ENCODE measurements at regions not wholly inside any gene's neighbourhood (a gene's known extent, or its start where the extent isn't known, plus 50 kb on each side); places are given as distances from the start of the nearest gene placed in this dataset.

- Mint-ChIP-seq H3K4me1 (no peaks in the 10 kb centered on the region), H3K36me3 (no peaks in the 10 kb centered on the region), H3K9me3 (no peaks in the 10 kb centered on the region), H3K4me3 (no peak overlapping the region), H3K27me3 (ENCODE audit: low read depth) (no peaks in the 10 kb centered on the region), H3K27ac (no peak overlapping the region)
- no peak for TF ChIP-seq CTCF (IDR thresholded peaks at IDR 0.05; ENCODE audit: unreplicated experiment)
- no peak for DNase-seq (ENCODE audit: low spot score in 2 of 2, unreplicated experiment in 2 of 2)
These were observed 291.7 kb upstream of the MAF start for GRCh38 chr16:79892278-79892677.

- no peak for DNase-seq (ENCODE audit: low spot score in 2 of 2, unreplicated experiment in 2 of 2)
- TF ChIP-seq CTCF (IDR thresholded peaks at IDR 0.05; ENCODE audit: unreplicated experiment), result no peak
- Mint-ChIP-seq H3K4me1 (no peaks in the 10 kb centered on the region), H3K27me3 (ENCODE audit: low read depth) (no peaks in the 10 kb centered on the region), H3K9me3 (no peaks in the 10 kb centered on the region), H3K27ac (no peak overlapping the region), H3K4me3 (no peak overlapping the region), H3K36me3 (no peaks in the 10 kb centered on the region)
These were observed 290.9 kb upstream of the MAF start for GRCh38 chr16:79891458-79891857.

GRCh38 chr16:79887541-79888540 lies 287.3 kb upstream of the MAF start:
- no peak for TF ChIP-seq CTCF (IDR thresholded peaks at IDR 0.05; ENCODE audit: unreplicated experiment)
- Mint-ChIP-seq H3K4me1 (peaks cover 13% of the 10 kb centered on the region), H3K4me3 (no peak overlapping the region), H3K9me3 (no peaks in the 10 kb centered on the region), H3K27me3 (ENCODE audit: low read depth) (no peaks in the 10 kb centered on the region), H3K27ac (no peak overlapping the region), H3K36me3 (no peaks in the 10 kb centered on the region)
- DNase-seq (ENCODE audit: low spot score in 2 of 2, unreplicated experiment in 2 of 2), result no peak

GRCh38 chr16:79885320-79885719 lies 284.8 kb upstream of the MAF start:
- Mint-ChIP-seq H3K4me3 (no peak overlapping the region), H3K27me3 (ENCODE audit: low read depth) (no peaks in the 10 kb centered on the region), H3K9me3 (no peaks in the 10 kb centered on the region), H3K27ac (peak overlapping the region; percentile 35), H3K4me1 (peaks cover 13% of the 10 kb centered on the region), H3K36me3 (no peaks in the 10 kb centered on the region)
- DNase-seq (ENCODE audit: low spot score in 2 of 2, unreplicated experiment in 2 of 2), result no peak
- no peak for TF ChIP-seq CTCF (IDR thresholded peaks at IDR 0.05; ENCODE audit: unreplicated experiment)

- H3K36me3 Mint-ChIP-seq, result no peaks in the 10 kb centered on the region
- DNase-seq (ENCODE audit: low spot score in 2 of 2, unreplicated experiment in 2 of 2), result no peak
- no peak overlapping the region for H3K4me3 Mint-ChIP-seq
- peaks cover 13% of the 10 kb centered on the region for H3K4me1 Mint-ChIP-seq
- H3K27ac Mint-ChIP-seq, result no peak overlapping the region
- TF ChIP-seq CTCF (IDR thresholded peaks at IDR 0.05; ENCODE audit: unreplicated experiment), result no peak
- H3K9me3 Mint-ChIP-seq, result no peaks in the 10 kb centered on the region
- peaks cover 5% of the 10 kb centered on the region for H3K27me3 Mint-ChIP-seq (ENCODE audit: low read depth)
These were observed 283.0 kb upstream of the MAF start for GRCh38 chr16:79883494-79883893.
